ENCODE measurements at regions not wholly inside any gene's neighbourhood (a gene's known extent, or its start where the extent isn't known, plus 50 kb on each side); places are given as distances from the start of the nearest gene placed in this dataset.
"Not testable (repeated sequence)": the region's sequence is repeated elsewhere in the genome, so short reads cannot be mapped to it uniquely, and the experiment has no call there.

DNA sequence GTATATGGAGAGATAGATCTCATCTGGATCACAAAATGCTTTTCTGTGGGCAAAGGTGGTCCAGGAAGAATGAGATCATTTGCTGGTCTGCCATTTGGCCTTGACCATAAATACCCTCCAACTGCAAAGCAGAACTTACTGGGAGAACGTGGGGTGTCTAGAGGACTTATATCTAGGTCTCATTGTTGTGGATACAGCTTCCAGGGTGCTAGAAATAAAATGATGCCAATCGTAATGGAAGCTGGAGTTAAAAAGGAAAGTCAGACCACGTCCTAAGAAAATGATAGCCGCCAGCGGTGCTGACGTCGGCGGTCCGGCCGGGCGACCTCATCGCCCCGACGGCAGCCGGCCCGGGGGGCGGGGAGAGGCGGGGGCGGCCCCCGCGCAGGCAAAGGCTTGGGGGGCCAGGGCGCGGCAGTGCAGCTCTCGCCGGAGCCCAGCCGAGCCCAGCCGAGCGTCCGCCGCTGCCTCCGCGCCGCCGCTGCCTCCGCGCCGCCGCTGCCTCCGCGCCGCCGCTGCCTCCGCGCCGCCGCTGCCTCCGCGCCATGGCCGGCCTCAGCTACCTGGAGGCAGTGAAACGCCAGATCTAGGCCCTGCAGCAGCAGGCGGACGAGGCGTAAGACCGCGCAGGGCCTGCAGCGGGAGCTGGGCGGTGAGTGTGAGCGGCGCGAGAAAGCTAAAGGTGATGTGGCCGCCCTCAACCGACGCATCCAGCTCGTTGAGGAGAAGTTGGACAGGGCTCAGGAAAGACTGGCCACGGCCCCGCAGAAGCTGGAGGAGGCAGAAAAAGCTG is 89.5 kb downstream of the EOMES start:
- DNase-seq (ENCODE audit: low read depth in 2 of 3, low spot score in 2 of 3) = peak; percentile 26 to 56 (median 42)

DNA sequence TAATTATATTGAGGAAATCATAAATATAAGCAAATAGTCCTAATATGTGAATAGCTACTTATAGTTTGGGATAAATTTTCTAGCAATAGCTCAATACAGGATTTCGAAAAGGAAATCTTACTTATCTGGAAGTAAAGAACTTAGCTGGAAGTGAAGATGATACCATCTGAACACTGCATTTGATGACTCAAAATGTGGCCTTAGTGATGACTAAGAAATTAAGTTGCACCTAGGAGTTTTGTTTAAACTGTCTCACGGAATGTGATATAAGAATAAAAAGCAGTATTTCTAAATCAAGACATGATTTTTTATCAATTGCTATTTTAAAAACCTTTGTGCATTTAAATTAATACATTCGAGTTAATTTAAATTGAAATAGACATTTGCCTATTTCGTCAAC is 91.2 kb downstream of the EOMES start:
- no peak for DNase-seq (ENCODE audit: low read depth in 2 of 3, low spot score in 2 of 3)

DNA sequence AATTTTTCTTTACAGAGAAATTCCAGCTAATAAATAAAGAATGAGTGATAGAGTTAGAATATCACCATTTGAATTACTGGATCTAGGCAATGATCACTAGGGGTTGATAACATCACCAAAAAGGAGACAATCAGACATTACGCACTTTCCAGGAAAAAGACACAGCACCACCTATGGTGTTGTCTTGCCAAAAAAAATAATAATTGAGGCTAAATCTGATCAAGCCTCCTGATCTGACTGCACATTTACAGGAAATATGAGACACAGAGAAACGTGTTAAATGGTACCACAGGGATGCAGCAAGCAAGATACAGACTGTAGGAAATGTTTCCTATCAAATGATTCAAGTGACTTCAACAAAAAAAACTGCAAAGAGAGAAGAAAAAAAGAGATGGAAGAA is 92.8 kb downstream of the EOMES start:
- DNase-seq (ENCODE audit: low read depth in 2 of 3, low spot score in 2 of 3) = no peak

DNA sequence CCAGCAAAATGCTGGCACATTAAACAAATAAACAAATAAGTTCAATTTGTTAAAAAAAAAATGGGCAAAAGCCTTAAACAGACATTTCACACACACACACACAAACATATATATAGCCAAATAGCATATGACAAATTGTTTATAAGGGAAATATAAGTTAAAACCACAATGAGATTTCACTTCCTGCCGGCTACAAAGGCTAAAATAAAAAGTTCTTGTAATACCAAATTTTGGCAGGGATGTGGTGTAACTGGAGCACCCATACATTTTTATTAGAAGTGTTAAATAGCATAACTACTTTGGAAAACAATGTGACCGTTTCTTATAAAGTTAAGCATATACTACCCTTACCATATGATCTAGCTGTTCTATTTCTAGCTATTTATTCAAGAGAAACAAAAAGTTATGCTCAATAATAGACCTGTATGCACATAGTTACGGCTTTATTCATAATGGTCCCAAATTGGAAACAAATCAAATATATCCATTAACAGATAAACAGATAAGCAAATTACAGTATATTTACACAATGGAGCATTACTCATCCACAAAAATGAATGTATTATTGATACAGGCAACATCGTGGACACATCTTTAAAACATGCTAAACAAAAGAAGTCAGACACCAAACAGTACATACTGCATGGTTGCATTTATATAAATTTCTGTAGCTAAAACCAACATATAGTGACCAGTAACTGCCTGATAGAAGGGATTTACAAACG is 93.9 kb downstream of the EOMES start:
- DNase-seq (ENCODE audit: low read depth in 2 of 3, low spot score in 2 of 3) = peak in 2 of 3 donors; percentile 10 to 25

DNA sequence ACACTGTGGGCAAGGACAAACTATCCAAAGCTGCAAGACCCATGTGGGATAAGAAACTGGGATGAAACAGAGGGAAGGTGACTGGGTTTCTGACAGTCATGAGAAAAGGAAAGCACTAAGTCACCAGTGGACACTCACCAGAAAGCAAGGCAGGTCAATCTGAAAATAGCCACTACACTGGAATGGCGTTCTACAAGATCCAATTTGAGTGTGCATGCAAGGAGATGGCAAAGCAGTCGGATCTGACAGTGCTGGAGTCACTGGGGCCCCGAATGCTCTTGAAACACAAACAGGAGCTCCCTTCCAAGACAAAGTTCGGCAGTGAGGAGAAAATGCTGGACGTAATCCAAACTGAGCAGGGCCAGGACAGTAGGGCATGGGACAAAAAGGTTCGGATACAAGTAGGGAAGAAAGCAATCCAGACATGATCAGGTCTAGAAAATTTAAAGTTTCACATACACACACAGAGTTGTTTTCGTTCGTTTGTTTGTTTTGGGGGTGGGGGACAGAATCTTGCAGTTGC is 95.5 kb downstream of the EOMES start:
- no peak for DNase-seq (ENCODE audit: low read depth in 2 of 3, low spot score in 2 of 3)

DNA sequence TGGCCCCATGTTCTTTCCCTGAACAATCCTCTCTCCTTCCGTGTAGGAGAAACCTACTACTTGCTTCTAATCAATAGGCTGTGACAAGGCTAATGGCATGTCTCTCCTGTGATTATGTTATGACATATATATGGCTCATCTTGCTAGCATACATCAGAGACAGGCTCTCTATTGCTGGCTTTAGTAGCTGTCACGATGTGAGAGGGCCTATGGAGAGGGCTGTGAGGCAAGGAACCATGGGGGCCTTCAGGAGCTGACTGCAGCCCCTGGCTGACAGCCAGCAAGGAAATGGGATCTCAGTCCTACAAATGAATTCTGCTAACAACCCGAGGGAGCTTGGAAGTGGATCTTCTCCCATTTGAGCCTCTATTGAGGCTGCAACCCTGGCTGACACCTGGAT is 96.3 kb downstream of the EOMES start:
- DNase-seq (ENCODE audit: low read depth in 2 of 3, low spot score in 2 of 3) = no peak

DNA sequence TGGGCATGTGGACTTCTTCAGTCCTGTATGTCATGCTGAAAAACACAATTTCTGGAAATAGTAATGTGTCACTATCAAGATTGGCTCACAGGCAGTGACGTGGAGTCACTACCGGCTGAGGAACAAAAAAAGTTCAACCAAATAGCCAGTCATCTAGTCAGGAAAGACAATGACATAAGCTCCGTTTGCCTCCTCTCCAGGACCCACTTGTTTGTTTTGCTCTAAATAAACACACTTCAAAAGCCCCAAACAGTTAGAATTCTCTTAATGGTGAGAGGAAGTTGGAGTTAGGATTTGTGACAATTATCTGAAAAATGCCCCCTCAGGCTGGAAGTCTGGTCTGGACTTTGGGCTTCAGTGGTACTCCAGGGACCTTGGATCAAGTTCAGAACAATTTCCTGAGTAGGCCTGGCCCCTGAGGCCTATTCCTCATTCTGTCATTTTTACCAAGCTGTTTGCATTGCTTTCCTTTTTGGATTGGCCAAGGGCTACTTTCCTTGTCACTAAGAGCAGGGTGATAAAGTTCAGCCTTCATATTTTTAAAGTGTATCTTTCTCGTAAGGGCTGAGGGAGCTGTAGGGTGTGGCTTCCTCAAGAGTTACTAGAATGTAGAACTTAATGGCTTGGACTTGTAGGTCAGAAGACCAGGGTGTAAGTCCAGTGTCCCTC is 98.9 kb downstream of the EOMES start:
- DNase-seq (ENCODE audit: low read depth in 2 of 3, low spot score in 2 of 3) = no peak

DNA sequence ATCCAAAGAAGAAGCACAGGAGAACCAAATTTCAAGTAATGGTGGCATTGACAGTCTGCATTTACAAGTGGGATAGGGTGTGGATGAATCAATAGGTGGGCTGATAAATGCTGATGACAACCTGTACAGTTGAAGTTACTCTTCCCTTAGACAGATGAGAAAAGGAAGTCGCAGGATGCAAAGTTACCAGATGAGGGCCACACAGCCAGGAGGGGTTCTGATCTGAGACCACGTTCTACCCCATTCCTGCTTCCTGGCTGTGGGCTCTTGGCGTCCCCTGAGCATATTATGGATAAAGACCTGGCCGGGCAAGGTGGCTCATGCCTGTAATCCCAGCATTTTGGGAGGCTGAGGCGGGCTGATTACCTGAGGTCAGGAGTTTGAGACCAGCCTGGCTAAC is 104.6 kb downstream of the EOMES start:
- DNase-seq (ENCODE audit: low read depth in 2 of 3, low spot score in 2 of 3) = no peak

DNA sequence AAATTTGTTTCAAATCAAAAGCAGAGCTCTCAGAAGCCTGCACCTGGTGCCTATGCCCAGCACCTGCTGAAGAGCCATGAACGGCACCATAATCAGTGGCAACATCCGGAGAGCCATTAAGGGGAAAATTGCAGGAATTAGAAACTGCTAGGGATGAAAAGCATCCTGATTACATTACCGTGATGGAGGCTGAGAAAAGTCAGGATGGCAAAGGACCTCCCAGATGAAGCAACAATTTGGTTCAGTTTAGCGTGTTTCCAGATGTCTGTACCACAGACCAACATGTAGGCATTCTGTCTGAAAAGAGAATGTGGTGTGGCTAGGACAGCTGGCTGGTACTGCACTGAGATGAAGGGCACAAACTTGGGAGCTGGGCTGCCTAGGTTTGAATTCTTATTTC is 106.1 kb downstream of the EOMES start:
- DNase-seq (ENCODE audit: low read depth in 2 of 3, low spot score in 2 of 3) = no peak

DNA sequence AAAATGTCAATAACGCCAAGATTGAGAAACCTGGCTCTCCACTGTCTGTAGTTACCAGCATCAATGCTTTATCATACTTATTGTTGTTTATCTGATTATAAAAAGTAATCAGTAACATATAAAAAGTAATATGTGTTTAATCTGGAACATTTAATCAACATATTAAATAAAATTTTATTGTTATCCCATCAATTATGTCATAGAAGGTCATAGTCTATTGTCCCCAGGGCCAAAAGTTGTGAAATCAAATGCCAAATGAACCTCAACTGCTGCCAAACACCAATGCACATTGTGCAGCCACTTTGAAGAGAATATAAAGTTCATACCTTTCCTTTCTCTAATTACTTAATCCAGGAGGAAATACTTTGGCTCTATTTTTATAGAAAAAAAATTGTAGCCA is 106.6 kb downstream of the EOMES start:
- DNase-seq (ENCODE audit: low read depth in 2 of 3, low spot score in 2 of 3) = no peak

DNA sequence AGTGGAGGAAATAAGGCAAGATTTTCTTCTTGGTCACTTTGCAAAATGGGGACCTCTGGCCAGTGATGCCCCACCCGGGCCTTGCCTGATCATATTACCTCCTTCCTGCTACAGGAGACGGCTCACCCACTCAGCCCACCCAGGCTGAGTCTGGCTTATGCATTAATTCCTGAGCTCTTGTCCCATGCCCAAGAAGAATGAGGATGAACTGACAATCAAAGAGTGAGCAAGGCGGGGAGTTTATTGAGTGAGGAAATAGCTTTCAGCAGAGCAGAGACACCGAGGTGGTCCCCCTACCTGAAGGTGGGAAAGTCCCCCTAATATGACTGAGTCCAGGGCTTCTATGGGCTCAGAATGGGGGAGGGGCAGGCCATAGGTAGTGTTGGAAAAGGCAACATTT is 107.5 kb downstream of the EOMES start:
- DNase-seq (ENCODE audit: low read depth in 2 of 3, low spot score in 2 of 3) = no peak

DNA sequence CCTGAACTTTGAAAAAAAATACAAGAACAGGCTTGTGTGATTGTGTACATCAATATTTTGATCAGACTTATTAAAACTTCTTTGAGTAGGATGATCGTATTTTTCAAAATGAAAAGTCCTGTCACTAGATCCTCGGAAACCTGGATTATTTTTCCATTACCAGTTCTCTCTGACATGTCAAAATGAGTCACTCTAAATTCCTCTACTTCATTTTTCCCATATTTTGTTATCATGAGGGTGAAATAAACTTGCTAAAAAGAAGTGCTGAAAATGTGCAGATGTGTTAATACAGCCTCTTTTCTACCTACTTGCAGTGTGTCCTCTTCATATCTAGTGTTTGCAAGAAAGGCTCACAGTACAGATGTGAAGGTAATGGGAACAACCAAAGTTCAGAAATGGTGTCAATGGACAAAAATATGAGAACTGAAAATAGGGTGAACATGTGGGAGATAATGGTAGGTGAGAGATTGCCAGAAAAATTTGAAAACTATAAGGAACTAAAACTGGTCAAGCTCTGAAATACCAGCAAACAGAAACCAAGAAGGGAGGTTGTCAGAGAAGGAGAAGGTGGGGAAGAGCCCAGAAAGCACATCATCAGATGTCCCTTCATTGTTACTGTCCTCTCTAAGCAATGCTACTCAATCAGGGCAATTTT is 108.2 kb downstream of the EOMES start:
- DNase-seq (ENCODE audit: low read depth in 2 of 3, low spot score in 2 of 3) = no peak

DNA sequence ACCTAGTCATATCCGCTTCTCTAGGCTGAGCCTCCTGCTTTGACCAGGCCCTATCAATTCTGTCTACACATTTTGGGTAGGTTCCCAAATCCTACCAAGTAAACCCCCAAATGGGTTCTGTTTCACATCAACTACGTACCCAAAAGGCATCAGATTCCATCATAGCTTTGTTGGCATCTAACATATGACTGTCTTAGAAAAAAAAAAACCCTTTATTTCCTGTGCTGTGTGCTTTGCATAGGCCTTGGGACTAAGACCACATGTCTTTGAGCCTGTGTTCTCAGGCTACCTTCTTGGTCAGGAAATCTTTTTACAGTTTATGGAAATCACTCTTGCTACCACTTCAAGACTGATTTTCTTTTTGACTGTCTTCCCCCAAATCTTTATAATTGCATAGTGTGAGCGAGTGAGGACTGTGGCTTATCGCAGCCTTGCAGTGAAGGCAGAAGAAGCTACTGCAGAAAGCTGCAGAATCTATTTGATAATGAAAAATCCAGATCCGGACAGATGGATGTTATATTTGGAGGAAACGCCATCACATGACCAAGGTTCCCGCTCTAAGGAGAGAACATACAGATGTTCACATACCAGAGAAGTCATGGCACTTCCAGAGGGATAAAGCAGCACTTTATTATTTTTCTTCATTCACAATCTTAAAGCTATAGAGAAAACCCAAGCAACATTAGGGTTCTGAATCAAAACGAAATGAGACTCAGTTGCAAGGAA is 111.2 kb downstream of the EOMES start:
- DNase-seq (ENCODE audit: low read depth in 2 of 3, low spot score in 2 of 3) = no peak

DNA sequence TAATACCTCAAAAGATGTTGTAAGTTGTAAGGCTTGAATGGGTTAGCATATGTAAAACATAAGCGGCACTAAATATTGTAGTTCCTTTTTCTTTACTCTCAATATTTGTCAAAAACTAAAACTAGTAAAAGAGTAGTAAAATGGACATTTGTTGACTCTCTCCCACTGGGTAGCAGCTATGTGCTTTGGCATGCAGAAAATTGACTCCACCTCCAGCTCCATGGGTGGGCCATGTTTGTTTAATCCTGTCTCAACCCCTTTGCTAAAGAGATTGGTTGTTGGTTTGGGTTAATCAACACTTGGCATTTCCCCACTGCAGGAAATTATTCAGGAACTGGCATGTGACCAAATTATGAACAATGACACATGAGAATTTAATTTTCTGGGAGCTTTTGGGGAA is 114.8 kb downstream of the EOMES start:
- no peak for DNase-seq (ENCODE audit: low read depth in 2 of 3, low spot score in 2 of 3)

DNA sequence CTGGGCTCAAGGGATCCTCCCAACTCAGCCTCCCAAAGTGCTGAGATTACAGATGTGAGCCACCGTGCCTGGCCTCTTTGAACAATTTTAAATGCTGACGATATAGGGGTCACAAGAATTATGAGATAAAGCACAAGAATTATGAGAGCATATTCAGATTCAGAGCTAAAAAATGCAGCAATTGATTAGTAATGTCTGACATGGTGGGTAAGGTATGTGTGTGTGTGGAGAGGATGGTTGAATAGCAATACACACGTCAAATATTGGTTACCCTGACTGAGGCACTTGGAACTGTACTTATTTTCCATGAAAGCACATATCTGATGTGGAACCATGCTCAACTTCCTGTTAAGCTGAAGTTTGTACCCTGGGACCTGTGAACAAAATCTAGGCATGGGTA is 115.6 kb downstream of the EOMES start:
- DNase-seq (ENCODE audit: low read depth in 2 of 3, low spot score in 2 of 3) = no peak

DNA sequence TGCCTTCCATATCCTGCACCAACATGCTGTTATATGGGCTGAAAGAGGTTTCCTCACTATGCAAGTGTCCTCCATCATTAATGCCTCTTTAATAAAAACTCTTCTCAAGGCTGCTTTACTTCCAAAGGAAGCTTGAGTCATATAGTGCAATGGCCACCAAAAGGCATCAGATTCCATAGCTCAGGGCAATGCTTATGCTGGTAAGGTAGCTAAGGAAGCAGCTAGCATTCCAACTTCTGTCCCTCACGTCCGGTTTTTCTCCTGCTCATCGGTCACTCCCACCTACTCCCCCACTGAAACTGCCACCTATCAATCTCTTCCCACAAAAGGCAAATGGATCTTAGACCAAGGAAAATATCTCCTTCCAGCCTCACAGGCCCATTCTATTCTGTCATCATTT is 117.1 kb upstream of the SLC4A7 start:
- not testable (repeated sequence) for DNase-seq (ENCODE audit: low read depth in 2 of 3, low spot score in 2 of 3)

DNA sequence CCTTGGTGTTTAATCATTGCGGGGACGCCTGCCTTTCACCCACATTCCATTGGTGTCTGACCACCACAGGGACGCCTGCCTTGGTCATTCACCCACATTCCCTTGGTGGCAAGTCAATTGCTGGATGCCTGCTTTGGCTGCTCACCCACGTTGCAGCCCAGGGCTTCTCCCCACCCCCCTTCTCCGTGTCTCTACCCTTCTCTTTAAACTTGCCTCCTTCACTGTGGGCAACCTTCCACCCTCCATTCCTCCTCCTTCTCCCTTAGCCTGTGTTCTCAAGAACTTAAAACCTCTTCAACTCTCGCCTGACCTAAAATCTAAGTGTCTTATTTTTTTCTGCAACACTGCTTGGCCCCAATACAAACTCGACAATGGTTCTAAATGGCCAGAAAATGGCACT is 115.6 kb upstream of the SLC4A7 start:
- DNase-seq (ENCODE audit: low read depth in 2 of 3, low spot score in 2 of 3) = not testable (repeated sequence)

DNA sequence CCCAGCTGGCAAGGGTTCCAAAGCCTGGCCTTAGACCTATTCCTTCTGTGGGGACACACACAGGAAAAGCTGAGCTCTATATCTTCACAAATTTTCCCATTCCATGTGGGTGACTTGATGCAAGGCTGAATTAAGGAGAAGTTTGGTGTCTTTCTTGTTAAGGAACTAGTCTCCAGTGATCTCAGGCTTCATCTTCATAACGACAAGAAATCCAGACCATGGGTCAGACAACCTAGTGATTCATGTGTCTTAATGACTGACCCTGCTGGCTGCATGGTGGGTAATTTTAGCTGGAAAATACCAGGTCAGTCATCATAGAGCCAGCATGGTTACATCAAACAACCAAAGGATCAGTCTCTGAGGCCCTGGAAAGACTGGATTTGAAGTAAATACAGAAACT is 112.7 kb upstream of the SLC4A7 start:
- no peak for DNase-seq (ENCODE audit: low read depth in 2 of 3, low spot score in 2 of 3)

DNA sequence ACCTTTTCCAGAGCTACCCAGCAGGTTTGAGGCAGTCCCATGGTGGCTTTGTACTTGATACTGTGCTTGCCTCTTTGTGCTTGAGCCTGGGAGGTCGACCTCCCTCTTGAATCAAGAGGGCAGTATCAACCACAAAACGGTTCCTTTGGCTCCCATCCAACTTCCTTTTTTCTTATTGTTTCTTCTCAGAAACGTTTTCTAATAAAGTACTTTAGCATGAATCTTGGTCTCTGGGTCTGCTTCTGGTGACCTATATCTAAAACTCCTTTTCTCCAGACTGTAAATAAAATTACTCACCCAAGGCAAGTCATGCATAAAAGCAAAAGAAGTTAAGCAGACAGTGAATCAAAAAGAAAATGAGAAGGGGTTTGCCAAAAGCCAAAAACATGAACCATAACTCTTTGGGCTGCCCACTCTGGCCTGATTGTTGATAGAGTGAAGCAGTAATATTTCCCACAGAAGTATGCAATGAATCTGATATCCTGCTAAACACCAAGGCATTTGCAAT is 112.2 kb upstream of the SLC4A7 start:
- peak in 2 of 3 donors; percentile 79 to 87 for DNase-seq (ENCODE audit: low read depth in 2 of 3, low spot score in 2 of 3)

DNA sequence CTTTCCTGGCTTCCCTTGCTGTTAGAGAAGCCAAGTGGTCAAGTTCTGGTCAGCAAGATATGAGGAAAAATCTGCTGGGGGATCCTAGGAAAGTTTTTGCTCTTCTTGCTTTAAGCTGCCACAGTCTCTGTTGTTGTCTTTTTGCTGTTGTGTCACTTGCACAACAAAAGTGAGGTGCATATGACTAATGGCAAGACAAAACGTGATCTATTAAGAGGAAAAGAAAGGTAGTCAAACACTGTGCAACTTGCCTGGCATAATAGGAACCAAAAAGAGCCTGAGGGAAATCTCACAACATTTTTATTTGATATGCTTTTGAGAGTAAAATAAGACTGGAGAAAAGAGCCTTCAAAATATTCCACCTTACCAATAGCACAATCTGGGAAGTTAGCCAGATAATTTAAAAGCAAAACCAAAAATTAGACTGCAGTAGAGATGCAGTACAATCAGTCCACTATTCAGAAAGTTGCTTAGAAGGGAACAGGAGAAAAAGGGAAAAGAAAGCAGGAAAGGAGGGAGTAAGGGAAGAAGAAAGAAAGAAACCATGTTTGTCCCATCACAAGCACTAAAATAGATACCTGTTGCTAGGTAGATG is 110.0 kb upstream of the SLC4A7 start:
- DNase-seq (ENCODE audit: low read depth in 2 of 3, low spot score in 2 of 3) = no peak
